Transverse colon (tissue), 3 donors: ENCODE measurements at regions not wholly inside any gene's neighbourhood (a gene's known extent, or its start where the extent isn't known, plus 50 kb on each side); places are given as distances from the start of the nearest gene placed in this dataset.

ENCODE experiments used
- CTCF ChIP-seq, 5 experiments: fragments of 200-600 bp in 3 of 5; fragments of 450-650 bp in 2 of 5; sonication (generic) in 3 of 5; IDR thresholded peaks; 1 replicate in 2 of 5; 2 replicates in 3 of 5; pipeline ENCODE4 v1.5.1; 2016 to 2017; ENCODE audit warnings: antibody characterized with exemption in 5 of 5, inconsistent platforms in 3 of 5, mild to moderate bottlenecking in 2 of 5, moderate library complexity in 1 of 5
- EP300 ChIP-seq: sonication (generic); formaldehyde crosslinking; IDR thresholded peaks from one replicate; pipeline ENCODE4 v1.6.1; 2017; ENCODE audit warnings: antibody characterized with exemption, low read depth

DNA sequence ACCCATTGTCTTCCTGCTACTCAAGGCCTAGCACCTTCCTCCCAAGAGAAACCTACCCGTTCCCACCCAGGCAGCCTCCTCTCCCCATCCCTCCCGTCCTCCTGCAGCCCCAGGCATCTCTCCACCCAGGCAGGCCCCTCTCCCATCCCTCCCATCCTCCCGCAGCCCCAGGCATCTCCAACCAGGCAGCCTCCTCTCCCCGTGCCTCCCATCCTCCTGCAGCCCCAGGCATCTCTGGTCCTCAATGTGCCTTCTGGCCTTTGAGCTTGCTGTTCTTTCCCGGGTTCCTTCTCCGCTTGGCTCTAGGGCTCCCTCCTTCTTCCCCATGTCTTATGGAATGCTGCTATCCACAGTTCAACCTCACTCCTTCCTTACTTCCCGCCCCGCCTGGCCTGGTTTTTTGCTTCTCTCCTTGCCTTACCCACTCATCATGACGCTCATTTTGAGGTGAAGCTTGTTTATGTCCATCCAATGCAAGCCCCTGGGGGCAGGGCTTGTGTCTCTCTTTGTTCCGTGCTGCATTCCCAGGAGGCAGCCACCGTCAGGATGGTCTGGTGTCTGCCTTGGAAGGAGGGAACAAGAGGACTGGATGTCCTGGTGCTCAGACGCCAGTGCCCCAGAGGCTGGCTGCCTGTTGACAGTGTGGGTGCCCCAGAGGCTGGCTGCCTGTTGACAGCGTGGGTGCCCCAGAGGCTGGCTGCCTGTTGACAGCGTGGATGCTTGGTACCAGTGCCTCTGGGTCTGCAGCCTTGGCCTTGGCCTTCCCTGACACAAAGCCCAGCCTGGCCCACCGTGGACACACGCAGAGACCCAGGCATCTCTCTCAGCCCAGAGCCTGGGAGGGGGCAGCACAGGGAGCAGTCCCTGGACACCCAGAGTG lies 815.7 kb downstream of the BRD1 start:
- TF ChIP-seq CTCF (IDR thresholded peaks at IDR 0.05): no peak
- no peak for TF ChIP-seq EP300
